ENCODE measurements at regions not wholly inside any gene's neighbourhood (a gene's known extent, or its start where the extent isn't known, plus 50 kb on each side); places are given as distances from the start of the nearest gene placed in this dataset.

GRCh38 chr3:137948400-137949072 is 61.4 kb upstream of the CLDN18 start:
- Histone ChIP-seq H3K36me3 (ENCODE audit: insufficient read depth) (no peaks in the 10 kb centered on the region), H2AFZ (no peak overlapping the region), H3K9me2 (ENCODE audit: insufficient read depth) (no peaks in the 10 kb centered on the region), H3K4me3 (no peak overlapping the region), H3F3A (replicated peaks; ENCODE audit: low read depth) (no peaks in the 10 kb centered on the region), H3K27me3 (ENCODE audit: insufficient read depth) (0 out of 2 replicates have a peak, but pooled peaks cover 3% of the 10 kb centered on the region), H3K4me2 (no peak overlapping the region), H3K79me2 (replicated peaks; ENCODE audit: insufficient read depth) (no peaks in the 10 kb centered on the region), H3K27ac (ENCODE audit: low read depth) (no peak overlapping the region), H3K4me1 (ENCODE audit: insufficient read depth) (peaks cover 3% of the 10 kb centered on the region; the same call in 1 of the 2 replicates), H4K20me1 (replicated peaks; ENCODE audit: insufficient read depth) (no peaks in the 10 kb centered on the region)
- Mint-ChIP-seq H3K4me1 (peaks cover 14% of the 10 kb centered on the region), H3K27me3 (ENCODE audit: insufficient read depth, low read depth, poor library complexity) (peaks cover 3% of the 10 kb centered on the region), H3K36me3 (ENCODE audit: low read depth) (peaks cover 2% of the 10 kb centered on the region; the same call in 1 of the 3 replicates), H3K27ac (no peak overlapping the region), H3K9me3 (peaks cover 3% of the 10 kb centered on the region; the same call in 2 of the 3 replicates), H3K4me3 (no peak overlapping the region)
- ATAC-seq (peak; percentile 39; the same call in 2 of the 3 replicates), DNase-seq (ENCODE audit: low spot score) (no peak)
- no peak for TF ChIP-seq ZNF331 (CRISPR knock-in tag; IDR thresholded peaks at IDR 0.05; ENCODE audit: low read depth)
- TF ChIP-seq, protein P1, sequence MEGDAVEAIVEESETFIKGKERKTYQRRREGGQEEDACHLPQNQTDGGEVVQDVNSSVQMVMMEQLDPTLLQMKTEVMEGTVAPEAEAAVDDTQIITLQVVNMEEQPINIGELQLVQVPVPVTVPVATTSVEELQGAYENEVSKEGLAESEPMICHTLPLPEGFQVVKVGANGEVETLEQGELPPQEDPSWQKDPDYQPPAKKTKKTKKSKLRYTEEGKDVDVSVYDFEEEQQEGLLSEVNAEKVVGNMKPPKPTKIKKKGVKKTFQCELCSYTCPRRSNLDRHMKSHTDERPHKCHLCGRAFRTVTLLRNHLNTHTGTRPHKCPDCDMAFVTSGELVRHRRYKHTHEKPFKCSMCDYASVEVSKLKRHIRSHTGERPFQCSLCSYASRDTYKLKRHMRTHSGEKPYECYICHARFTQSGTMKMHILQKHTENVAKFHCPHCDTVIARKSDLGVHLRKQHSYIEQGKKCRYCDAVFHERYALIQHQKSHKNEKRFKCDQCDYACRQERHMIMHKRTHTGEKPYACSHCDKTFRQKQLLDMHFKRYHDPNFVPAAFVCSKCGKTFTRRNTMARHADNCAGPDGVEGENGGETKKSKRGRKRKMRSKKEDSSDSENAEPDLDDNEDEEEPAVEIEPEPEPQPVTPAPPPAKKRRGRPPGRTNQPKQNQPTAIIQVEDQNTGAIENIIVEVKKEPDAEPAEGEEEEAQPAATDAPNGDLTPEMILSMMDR (conservative IDR thresholded peaks at IDR 0.05; ENCODE audit: low read depth in 2 of 2) = no peak
- TF ChIP-seq NANOG (IDR thresholded peaks at IDR 0.05; ENCODE audit: borderline replicate concordance) = no peak
- TF ChIP-seq EZH2phosphoT487 (IDR thresholded peaks at IDR 0.05; ENCODE audit: unreplicated experiment) = no peak
- no peak for TF ChIP-seq CREB1 (CRISPR knock-in tag; IDR thresholded peaks at IDR 0.05; ENCODE audit: low read depth)
- TF ChIP-seq ETS1 (IDR thresholded peaks at IDR 0.05) = no peak
- TF ChIP-seq ZNF462 (CRISPR knock-in tag; IDR thresholded peaks at IDR 0.05) = no peak
- TF ChIP-seq STAT1 (IDR thresholded peaks at IDR 0.05; ENCODE audit: unreplicated experiment) = no peak
- TF ChIP-seq ZNF114 (CRISPR knock-in tag; IDR thresholded peaks at IDR 0.05) = no peak
- no peak for TF ChIP-seq EZH2 (IDR thresholded peaks at IDR 0.05; ENCODE audit: low read depth, unreplicated experiment)
- TF ChIP-seq, protein P2, sequence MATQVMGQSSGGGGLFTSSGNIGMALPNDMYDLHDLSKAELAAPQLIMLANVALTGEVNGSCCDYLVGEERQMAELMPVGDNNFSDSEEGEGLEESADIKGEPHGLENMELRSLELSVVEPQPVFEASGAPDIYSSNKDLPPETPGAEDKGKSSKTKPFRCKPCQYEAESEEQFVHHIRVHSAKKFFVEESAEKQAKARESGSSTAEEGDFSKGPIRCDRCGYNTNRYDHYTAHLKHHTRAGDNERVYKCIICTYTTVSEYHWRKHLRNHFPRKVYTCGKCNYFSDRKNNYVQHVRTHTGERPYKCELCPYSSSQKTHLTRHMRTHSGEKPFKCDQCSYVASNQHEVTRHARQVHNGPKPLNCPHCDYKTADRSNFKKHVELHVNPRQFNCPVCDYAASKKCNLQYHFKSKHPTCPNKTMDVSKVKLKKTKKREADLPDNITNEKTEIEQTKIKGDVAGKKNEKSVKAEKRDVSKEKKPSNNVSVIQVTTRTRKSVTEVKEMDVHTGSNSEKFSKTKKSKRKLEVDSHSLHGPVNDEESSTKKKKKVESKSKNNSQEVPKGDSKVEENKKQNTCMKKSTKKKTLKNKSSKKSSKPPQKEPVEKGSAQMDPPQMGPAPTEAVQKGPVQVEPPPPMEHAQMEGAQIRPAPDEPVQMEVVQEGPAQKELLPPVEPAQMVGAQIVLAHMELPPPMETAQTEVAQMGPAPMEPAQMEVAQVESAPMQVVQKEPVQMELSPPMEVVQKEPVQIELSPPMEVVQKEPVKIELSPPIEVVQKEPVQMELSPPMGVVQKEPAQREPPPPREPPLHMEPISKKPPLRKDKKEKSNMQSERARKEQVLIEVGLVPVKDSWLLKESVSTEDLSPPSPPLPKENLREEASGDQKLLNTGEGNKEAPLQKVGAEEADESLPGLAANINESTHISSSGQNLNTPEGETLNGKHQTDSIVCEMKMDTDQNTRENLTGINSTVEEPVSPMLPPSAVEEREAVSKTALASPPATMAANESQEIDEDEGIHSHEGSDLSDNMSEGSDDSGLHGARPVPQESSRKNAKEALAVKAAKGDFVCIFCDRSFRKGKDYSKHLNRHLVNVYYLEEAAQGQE (IDR thresholded peaks at IDR 0.05; ENCODE audit: unreplicated experiment) = no peak
- TF ChIP-seq POLR2AphosphoS5 (IDR thresholded peaks at IDR 0.05; ENCODE audit: low read depth) = no peak
- TF ChIP-seq JUNB (IDR thresholded peaks at IDR 0.05; ENCODE audit: unreplicated experiment) = no peak
